ENCODE measurements at regions not wholly inside any gene's neighbourhood (a gene's known extent, or its start where the extent isn't known, plus 50 kb on each side); places are given as distances from the start of the nearest gene placed in this dataset.

DNA sequence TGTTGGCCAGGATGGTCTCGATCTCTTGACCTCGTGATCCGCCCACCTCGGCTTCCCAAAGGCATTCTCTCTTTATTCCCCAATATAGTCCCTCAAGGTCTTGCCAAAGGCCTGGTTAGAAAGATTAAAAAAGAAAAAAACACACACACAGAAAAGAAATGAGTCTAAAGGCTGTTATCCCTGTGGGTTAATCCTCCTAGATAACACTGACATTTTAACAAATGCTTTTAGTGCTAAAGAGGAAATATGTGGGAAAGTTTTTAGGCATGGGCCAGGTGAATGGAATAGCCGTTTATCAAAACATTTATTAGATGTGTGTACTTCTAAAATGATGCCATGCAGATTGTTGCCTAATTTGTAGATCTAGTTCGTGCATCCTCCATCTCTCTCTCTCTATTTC is 261.6 kb upstream of the FN1 start:
- Histone ChIP-seq H3K9me2 (ENCODE audit: insufficient read depth, low read length) (no peaks in the 10 kb centered on the region), H3K9ac (ENCODE audit: low read length) (no peak overlapping the region), H3K4me2 (ENCODE audit: low read length) (no peak overlapping the region), H3F3A (ENCODE audit: insufficient read depth, low read length, poor library complexity, severe bottlenecking) (no peaks in the 10 kb centered on the region), H3K4me3 (ENCODE audit: low read length) (no peak overlapping the region), H3K36me3 (ENCODE audit: insufficient read depth, low read length) (no peaks in the 10 kb centered on the region), H2AFZ (ENCODE audit: low read depth, low read length) (no peak overlapping the region), H4K20me1 (ENCODE audit: insufficient read depth) (no peaks in the 10 kb centered on the region), H3K79me2 (replicated peaks; ENCODE audit: insufficient read depth, low read length) (no peaks in the 10 kb centered on the region), H3K27me3 (ENCODE audit: insufficient read depth, low read depth, low read length) (no peaks in the 10 kb centered on the region), H3K27ac (ENCODE audit: low read length) (no peak overlapping the region), H3K9me3 (ENCODE audit: low read length) (no peaks in the 10 kb centered on the region)
- TF ChIP-seq EZH2 (IDR thresholded peaks at IDR 0.05; ENCODE audit: borderline replicate concordance, insufficient read depth, low read length, poor library complexity, severe bottlenecking) (no peak), SMC3 (conservative IDR thresholded peaks at IDR 0.05; ENCODE audit: poor library complexity) (no peak), TAF1 (IDR thresholded peaks at IDR 0.05; ENCODE audit: low read depth) (no peak), EP300 (conservative IDR thresholded peaks at IDR 0.05; ENCODE audit: poor library complexity, severe bottlenecking) (no peak), POLR2AphosphoS5 (IDR thresholded peaks at IDR 0.05) (no peak), MXI1 (conservative IDR thresholded peaks at IDR 0.05; ENCODE audit: poor library complexity, severe bottlenecking) (no peak), RAD21 (conservative IDR thresholded peaks at IDR 0.05) (no peak)
- TF ChIP-seq, protein P1, sequence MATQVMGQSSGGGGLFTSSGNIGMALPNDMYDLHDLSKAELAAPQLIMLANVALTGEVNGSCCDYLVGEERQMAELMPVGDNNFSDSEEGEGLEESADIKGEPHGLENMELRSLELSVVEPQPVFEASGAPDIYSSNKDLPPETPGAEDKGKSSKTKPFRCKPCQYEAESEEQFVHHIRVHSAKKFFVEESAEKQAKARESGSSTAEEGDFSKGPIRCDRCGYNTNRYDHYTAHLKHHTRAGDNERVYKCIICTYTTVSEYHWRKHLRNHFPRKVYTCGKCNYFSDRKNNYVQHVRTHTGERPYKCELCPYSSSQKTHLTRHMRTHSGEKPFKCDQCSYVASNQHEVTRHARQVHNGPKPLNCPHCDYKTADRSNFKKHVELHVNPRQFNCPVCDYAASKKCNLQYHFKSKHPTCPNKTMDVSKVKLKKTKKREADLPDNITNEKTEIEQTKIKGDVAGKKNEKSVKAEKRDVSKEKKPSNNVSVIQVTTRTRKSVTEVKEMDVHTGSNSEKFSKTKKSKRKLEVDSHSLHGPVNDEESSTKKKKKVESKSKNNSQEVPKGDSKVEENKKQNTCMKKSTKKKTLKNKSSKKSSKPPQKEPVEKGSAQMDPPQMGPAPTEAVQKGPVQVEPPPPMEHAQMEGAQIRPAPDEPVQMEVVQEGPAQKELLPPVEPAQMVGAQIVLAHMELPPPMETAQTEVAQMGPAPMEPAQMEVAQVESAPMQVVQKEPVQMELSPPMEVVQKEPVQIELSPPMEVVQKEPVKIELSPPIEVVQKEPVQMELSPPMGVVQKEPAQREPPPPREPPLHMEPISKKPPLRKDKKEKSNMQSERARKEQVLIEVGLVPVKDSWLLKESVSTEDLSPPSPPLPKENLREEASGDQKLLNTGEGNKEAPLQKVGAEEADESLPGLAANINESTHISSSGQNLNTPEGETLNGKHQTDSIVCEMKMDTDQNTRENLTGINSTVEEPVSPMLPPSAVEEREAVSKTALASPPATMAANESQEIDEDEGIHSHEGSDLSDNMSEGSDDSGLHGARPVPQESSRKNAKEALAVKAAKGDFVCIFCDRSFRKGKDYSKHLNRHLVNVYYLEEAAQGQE (IDR thresholded peaks at IDR 0.05; ENCODE audit: borderline replicate concordance), result no peak
- TF ChIP-seq, protein P2, sequence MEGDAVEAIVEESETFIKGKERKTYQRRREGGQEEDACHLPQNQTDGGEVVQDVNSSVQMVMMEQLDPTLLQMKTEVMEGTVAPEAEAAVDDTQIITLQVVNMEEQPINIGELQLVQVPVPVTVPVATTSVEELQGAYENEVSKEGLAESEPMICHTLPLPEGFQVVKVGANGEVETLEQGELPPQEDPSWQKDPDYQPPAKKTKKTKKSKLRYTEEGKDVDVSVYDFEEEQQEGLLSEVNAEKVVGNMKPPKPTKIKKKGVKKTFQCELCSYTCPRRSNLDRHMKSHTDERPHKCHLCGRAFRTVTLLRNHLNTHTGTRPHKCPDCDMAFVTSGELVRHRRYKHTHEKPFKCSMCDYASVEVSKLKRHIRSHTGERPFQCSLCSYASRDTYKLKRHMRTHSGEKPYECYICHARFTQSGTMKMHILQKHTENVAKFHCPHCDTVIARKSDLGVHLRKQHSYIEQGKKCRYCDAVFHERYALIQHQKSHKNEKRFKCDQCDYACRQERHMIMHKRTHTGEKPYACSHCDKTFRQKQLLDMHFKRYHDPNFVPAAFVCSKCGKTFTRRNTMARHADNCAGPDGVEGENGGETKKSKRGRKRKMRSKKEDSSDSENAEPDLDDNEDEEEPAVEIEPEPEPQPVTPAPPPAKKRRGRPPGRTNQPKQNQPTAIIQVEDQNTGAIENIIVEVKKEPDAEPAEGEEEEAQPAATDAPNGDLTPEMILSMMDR (IDR thresholded peaks at IDR 0.05; ENCODE audit: poor library complexity, severe bottlenecking), result no peak

DNA sequence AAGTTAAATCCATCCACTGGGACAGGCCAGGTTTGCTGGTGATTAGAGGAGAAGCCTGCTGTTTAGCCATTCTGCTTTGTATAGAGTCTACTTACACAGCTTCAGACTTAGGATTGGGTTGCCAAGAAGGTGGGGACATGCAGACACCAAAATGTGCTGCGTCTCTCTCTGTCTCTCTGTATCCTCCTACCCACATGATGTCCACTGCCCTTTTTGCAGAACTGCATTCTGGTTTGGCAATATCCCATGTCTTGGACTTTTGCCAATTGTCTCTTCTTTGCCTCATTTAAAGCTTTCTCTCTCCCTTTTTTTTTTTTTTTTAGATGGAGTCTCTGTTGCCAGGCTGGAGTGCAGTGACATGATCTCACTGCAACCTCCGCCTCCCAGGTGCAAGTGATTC is 261.1 kb upstream of the FN1 start:
- TF ChIP-seq SMC3 (conservative IDR thresholded peaks at IDR 0.05; ENCODE audit: poor library complexity) (no peak), MXI1 (conservative IDR thresholded peaks at IDR 0.05; ENCODE audit: poor library complexity, severe bottlenecking) (no peak), TAF1 (IDR thresholded peaks at IDR 0.05; ENCODE audit: low read depth) (no peak), EZH2 (IDR thresholded peaks at IDR 0.05; ENCODE audit: borderline replicate concordance, insufficient read depth, low read length, poor library complexity, severe bottlenecking) (no peak)
- H2AFZ ChIP-seq (ENCODE audit: low read depth, low read length), result no peak overlapping the region
- no peak overlapping the region for H3K9ac ChIP-seq (ENCODE audit: low read length)
- H3K4me2 ChIP-seq (ENCODE audit: low read length), result no peak overlapping the region
- no peak overlapping the region for H3K4me3 ChIP-seq (ENCODE audit: low read length)
- no peaks in the 10 kb centered on the region for H3K27me3 ChIP-seq (ENCODE audit: insufficient read depth, low read depth, low read length)
- H3F3A ChIP-seq (ENCODE audit: insufficient read depth, low read length, poor library complexity, severe bottlenecking), result no peaks in the 10 kb centered on the region
- H3K36me3 ChIP-seq (ENCODE audit: insufficient read depth, low read length), result no peaks in the 10 kb centered on the region
- no peaks in the 10 kb centered on the region for H3K9me3 ChIP-seq (ENCODE audit: low read length)
- no peak overlapping the region for H3K27ac ChIP-seq (ENCODE audit: low read length)
- H3K79me2 ChIP-seq (replicated peaks; ENCODE audit: insufficient read depth, low read length), result no peaks in the 10 kb centered on the region
- H4K20me1 ChIP-seq (ENCODE audit: insufficient read depth), result no peaks in the 10 kb centered on the region
- no peaks in the 10 kb centered on the region for H3K9me2 ChIP-seq (ENCODE audit: insufficient read depth, low read length)

Measured in neural cell (in vitro differentiated cells).